GM21576 (cell line): ENCODE measurements at regions not wholly inside any gene's neighbourhood (a gene's known extent, or its start where the extent isn't known, plus 50 kb on each side); places are given as distances from the start of the nearest gene placed in this dataset.
"Not testable (repeated sequence)": the region's sequence is repeated elsewhere in the genome, so short reads cannot be mapped to it uniquely, and the experiment has no call there.

ENCODE experiments used
- ATAC-seq: cut with Tn5 transposase; IDR thresholded peaks from one replicate; pipeline ENCODE4 v1.9.1; 2021; ENCODE audit warnings: mild to moderate bottlenecking, moderate library complexity; ENCODE audit not compliant: unreplicated experiment

- no peak for ATAC-seq
Measured at GRCh38 chr9:38342532-38342931, 50.0 kb upstream of the ALDH1B1 start.

- no peak for ATAC-seq
Measured at GRCh38 chr9:38342096-38342495, 50.4 kb upstream of the ALDH1B1 start.

GRCh38 chr9:38339496-38339895 is 53.0 kb upstream of the ALDH1B1 start:
- ATAC-seq = no peak

- ATAC-seq = no peak
Measured at GRCh38 chr9:38339087-38339486, 53.4 kb upstream of the ALDH1B1 start.

GRCh38 chr9:38338342-38339018 is 54.0 kb upstream of the ALDH1B1 start:
- no peak for ATAC-seq

- no peak for ATAC-seq
Measured at GRCh38 chr9:38337706-38338264, 54.7 kb upstream of the ALDH1B1 start.

GRCh38 chr9:38337181-38337580 is 55.3 kb upstream of the ALDH1B1 start:
- ATAC-seq = no peak

- ATAC-seq = no peak
Measured at GRCh38 chr9:38336341-38336740, 56.2 kb upstream of the ALDH1B1 start.

GRCh38 chr9:38335686-38336085 is 56.8 kb upstream of the ALDH1B1 start:
- ATAC-seq = no peak

GRCh38 chr9:38334234-38334633 is 58.3 kb upstream of the ALDH1B1 start:
- no peak for ATAC-seq

GRCh38 chr9:38333047-38333446 is 59.5 kb upstream of the ALDH1B1 start:
- no peak for ATAC-seq

- no peak for ATAC-seq
Measured at GRCh38 chr9:38332625-38333024, 59.9 kb upstream of the ALDH1B1 start.

GRCh38 chr9:38331141-38331540 is 61.4 kb upstream of the ALDH1B1 start:
- no peak for ATAC-seq

GRCh38 chr9:38329968-38330367 is 62.5 kb upstream of the ALDH1B1 start:
- ATAC-seq = no peak

- no peak for ATAC-seq
Measured at GRCh38 chr9:38328765-38329164, 63.7 kb upstream of the ALDH1B1 start.

GRCh38 chr9:38326122-38326521 is 66.4 kb upstream of the ALDH1B1 start:
- ATAC-seq = no peak

GRCh38 chr9:38324213-38324612 is 68.3 kb upstream of the ALDH1B1 start:
- ATAC-seq = not testable (repeated sequence)

- no peak for ATAC-seq
Measured at GRCh38 chr9:38322937-38323336, 69.6 kb upstream of the ALDH1B1 start.

GRCh38 chr9:38319496-38320173 is 72.9 kb upstream of the ALDH1B1 start:
- no peak for ATAC-seq

GRCh38 chr9:38318759-38319495 is 73.6 kb upstream of the ALDH1B1 start:
- ATAC-seq = peak; percentile 92

- no peak for ATAC-seq
Measured at GRCh38 chr9:38316166-38316780, 76.2 kb upstream of the ALDH1B1 start.
